ENCODE measurements at regions not wholly inside any gene's neighbourhood (a gene's known extent, or its start where the extent isn't known, plus 50 kb on each side); places are given as distances from the start of the nearest gene placed in this dataset.
"Not testable (repeated sequence)": the region's sequence is repeated elsewhere in the genome, so short reads cannot be mapped to it uniquely, and the experiment has no call there.

DNA sequence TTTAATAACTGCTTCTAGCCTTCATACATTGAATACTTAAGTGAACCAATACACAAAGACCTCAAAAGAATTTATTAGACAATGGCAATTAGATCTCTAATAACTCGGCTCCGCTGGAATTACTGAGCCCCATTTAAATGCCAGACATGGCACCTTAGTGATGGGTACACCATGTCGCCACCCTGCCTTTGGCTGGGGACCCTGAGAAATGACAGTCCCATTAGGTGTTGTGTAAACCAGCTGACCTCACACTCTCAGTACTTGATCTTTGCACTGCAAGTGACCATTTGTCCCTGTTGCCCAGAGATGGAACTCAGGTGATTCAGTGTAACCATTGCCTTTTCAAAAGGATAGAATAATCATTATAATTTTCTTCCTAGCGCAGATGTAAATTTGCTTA is 144.6 kb upstream of the SMARCAD1 start:
- TF ChIP-seq CTCF (IDR thresholded peaks at IDR 0.05; ENCODE audit: low read depth, low read length): no peak
- H3K4me3 ChIP-seq (ENCODE audit: low read depth, low read length): no peak overlapping the region

GRCh38 chr4:94068753-94069719 is 138.6 kb upstream of the SMARCAD1 start:
- no peak for TF ChIP-seq CTCF (IDR thresholded peaks at IDR 0.05; ENCODE audit: low read depth, low read length)
- H3K4me3 ChIP-seq (ENCODE audit: low read depth, low read length): no peak overlapping the region

- no peak overlapping the region for H3K4me3 ChIP-seq (ENCODE audit: low read depth, low read length)
- no peak for TF ChIP-seq CTCF (IDR thresholded peaks at IDR 0.05; ENCODE audit: low read depth, low read length)
These were observed 131.2 kb upstream of the SMARCAD1 start for GRCh38 chr4:94076498-94076897.

GRCh38 chr4:94084155-94084554 is 123.5 kb upstream of the SMARCAD1 start:
- H3K4me3 ChIP-seq (ENCODE audit: low read depth, low read length): no peak overlapping the region
- no peak for TF ChIP-seq CTCF (IDR thresholded peaks at IDR 0.05; ENCODE audit: low read depth, low read length)

DNA sequence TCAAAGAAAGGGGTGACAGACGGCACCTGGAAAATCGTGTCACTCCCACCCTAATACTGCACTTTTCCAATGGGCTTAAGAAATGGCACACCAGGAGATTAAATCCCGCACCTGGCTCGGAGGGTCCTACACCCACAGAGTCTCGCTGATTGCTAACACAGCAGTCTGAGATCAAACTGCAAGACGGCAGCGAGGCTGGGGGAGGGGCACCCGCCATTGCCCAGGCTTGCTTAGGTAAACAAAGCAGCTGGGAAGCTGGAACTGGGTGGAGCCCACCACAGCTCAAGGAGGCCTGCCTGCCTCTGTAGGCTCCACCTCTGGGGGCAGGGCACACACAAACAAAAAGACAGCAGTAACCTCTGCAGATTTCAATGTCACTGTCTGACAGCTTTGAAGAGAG is 108.5 kb upstream of the SMARCAD1 start:
- H3K4me3 ChIP-seq (ENCODE audit: low read depth, low read length): not testable (repeated sequence)

GRCh38 chr4:94112644-94113043 is 95.0 kb upstream of the SMARCAD1 start:
- TF ChIP-seq CTCF (IDR thresholded peaks at IDR 0.05; ENCODE audit: low read depth, low read length): no peak
- no peak overlapping the region for H3K4me3 ChIP-seq (ENCODE audit: low read depth, low read length)

GRCh38 chr4:94115687-94116086 is 92.0 kb upstream of the SMARCAD1 start:
- TF ChIP-seq CTCF (IDR thresholded peaks at IDR 0.05; ENCODE audit: low read depth, low read length): no peak
- H3K4me3 ChIP-seq (ENCODE audit: low read depth, low read length): no peak overlapping the region

Data from WI38 (cell line).